Activated naive CD8-positive, alpha-beta T cell treated with anti-CD3 and anti-CD28 coated beads, Interleukin-2, amount 10 ng/mL, durations not matched to agents 7 days and 5 days (primary cell): ENCODE measurements at regions not wholly inside any gene's neighbourhood (a gene's known extent, or its start where the extent isn't known, plus 50 kb on each side); places are given as distances from the start of the nearest gene placed in this dataset.

Experiments used
- ATAC-seq: fragments of 150-1000 bp; cut with Tn5 transposase; one replicate; pipeline ENCODE4 v1.10.0; 2021; ENCODE audit warnings: low read depth, moderate library complexity
- POLR2A ChIA-PET: fragments of 350-600 bp; sonication (Branson Sonifier 250); formaldehyde crosslinking; loops from one replicate; lab custom pipeline; 2021; ENCODE audit warnings: antibody characterized with exemption; lab: Charles Lee
- DNase-seq: peaks from one replicate; pipeline ENCODE4 v3.0.0; 2021
- H3K27ac Mint-ChIP-seq: one replicate; pipeline ENCODE4 v1.8.0; 2022; ENCODE audit warnings: mild to moderate bottlenecking, mixed read lengths
- H3K27me3 Mint-ChIP-seq: one replicate; pipeline ENCODE4 v1.8.0; 2022; ENCODE audit warnings: mild to moderate bottlenecking, moderate library complexity, mixed read lengths
- H3K36me3 Mint-ChIP-seq: one replicate; pipeline ENCODE4 v1.8.0; 2021; ENCODE audit warnings: mild to moderate bottlenecking, mixed read lengths
- H3K4me1 Mint-ChIP-seq: one replicate; pipeline ENCODE4 v1.8.0; 2021; ENCODE audit warnings: mixed read lengths
- H3K4me3 Mint-ChIP-seq: one replicate; pipeline ENCODE4 v1.8.0; 2022; ENCODE audit warnings: mild to moderate bottlenecking, moderate library complexity, mixed read lengths
- H3K9me3 Mint-ChIP-seq: one replicate; pipeline ENCODE4 v1.8.0; 2021; ENCODE audit warnings: mixed read lengths

DNA sequence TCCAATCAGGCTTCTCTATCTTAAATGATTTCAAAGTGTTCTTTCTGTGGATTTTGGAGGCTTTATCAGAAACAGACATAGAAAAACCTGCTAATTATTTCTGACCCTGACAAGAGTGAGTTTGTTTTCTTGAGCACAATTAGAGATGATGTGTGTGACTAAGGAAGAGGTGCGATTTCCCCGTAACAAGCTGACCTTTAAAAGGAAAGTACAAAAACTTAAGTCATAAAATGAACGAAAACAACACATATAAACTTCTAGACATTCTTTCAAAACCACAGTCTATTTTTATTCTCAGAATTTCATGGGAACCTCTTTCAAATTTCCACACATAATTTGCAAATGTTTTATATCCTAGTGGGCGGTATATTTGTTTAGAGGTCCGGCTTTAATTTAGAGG lies 604.8 kb downstream of the CPS1 start:
- H3K27ac Mint-ChIP-seq: no peak overlapping the region
- ATAC-seq: no peak
- no peaks in the 10 kb centered on the region for H3K4me1 Mint-ChIP-seq
- H3K36me3 Mint-ChIP-seq: no peaks in the 10 kb centered on the region
- no peaks in the 10 kb centered on the region for H3K9me3 Mint-ChIP-seq
- DNase-seq: no peak
- H3K27me3 Mint-ChIP-seq: no peaks in the 10 kb centered on the region
- POLR2A ChIA-PET: no interaction called here
- H3K4me3 Mint-ChIP-seq: no peak overlapping the region

DNA sequence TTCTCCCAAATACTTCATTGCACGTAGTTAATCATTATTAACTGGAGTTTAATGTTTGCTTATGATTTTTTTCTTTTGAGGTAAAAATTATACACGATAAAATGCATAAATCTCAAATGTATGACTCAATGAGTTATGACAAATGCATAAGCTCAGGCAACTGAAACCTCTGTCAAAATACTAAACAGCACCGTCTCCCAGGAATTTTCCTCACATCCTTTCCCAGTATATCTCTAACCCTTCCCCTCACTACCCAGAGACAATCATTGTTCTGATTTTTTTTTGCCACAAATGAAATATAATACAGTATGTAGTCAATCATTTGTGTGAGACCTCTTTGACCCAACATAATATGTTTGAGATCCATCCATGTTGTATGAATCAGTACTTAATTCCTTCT lies 606.5 kb downstream of the CPS1 start:
- Mint-ChIP-seq H3K36me3 (no peaks in the 10 kb centered on the region), H3K27me3 (no peaks in the 10 kb centered on the region), H3K4me1 (no peaks in the 10 kb centered on the region), H3K4me3 (no peak overlapping the region), H3K9me3 (no peaks in the 10 kb centered on the region), H3K27ac (no peak overlapping the region)
- ATAC-seq: no peak
- no peak for DNase-seq
- POLR2A ChIA-PET: no interaction called here

DNA sequence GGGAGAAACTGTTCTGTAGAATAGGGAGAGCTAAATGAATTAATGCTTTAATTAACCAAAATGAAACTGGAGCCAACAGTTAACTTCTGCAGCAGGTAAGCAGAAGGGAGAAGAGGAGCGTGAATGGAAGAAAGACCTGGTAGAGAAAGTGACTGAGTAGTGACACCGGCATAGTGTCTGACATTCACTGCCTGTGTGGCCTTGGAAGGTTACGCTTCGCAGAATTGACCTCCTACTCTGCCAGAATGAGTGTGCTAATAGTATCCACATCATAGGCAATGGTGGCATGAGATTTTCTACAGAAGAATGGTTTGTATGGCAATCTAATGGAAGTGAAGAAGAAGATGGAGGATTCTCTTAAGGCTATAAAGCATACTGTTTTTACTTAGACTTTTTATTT lies 614.4 kb downstream of the CPS1 start:
- H3K4me3 Mint-ChIP-seq: no peak overlapping the region
- no peaks in the 10 kb centered on the region for H3K36me3 Mint-ChIP-seq
- no peaks in the 10 kb centered on the region for H3K4me1 Mint-ChIP-seq
- no peak overlapping the region for H3K27ac Mint-ChIP-seq
- POLR2A ChIA-PET: no interaction called here
- no peak for DNase-seq
- no peaks in the 10 kb centered on the region for H3K27me3 Mint-ChIP-seq
- no peaks in the 10 kb centered on the region for H3K9me3 Mint-ChIP-seq
- ATAC-seq: no peak

DNA sequence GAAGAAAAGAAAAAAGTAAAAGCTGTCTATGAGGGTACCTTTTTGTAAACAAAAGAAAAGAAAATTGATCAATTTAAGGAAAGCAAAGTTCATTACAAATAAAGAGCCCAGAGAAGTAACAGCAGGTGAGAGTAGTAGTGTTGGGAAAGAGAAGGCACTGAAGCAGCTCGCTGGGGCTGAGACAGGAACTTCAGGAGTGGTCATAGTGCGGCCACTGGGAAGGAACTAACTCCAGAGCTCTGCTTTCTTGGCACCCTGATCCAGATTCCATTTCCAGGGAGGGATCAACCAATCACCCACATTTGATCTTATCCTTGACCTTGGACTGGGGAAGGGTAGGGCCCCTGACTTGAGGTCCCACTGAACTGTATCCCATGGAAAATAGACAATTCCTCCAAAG lies 617.6 kb downstream of the CPS1 start:
- Mint-ChIP-seq H3K4me3 (no peak overlapping the region), H3K4me1 (no peaks in the 10 kb centered on the region), H3K27ac (no peak overlapping the region), H3K36me3 (no peaks in the 10 kb centered on the region), H3K27me3 (no peaks in the 10 kb centered on the region), H3K9me3 (no peaks in the 10 kb centered on the region)
- ATAC-seq (no peak), DNase-seq (no peak)
- POLR2A ChIA-PET: no interaction called here

DNA sequence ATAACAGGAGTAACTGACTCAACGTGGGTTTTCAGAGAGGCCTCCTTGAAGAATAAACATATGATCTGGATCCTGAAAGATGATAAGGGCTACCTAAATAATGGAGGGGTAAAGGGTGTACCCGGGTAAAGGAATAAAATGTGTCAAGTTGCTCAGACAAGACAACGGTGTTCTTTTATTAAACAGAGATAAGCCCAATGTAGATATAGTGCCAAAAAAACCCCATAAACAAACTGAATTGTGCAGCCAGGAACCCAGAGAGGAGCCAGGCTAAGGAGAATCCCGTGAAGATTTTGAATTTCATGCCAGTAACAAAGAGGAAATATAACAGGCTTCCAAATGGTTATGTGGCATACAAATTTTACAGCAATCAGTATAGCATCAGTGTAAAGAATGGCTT lies 618.2 kb downstream of the CPS1 start:
- Mint-ChIP-seq H3K27me3 (no peaks in the 10 kb centered on the region), H3K36me3 (no peaks in the 10 kb centered on the region), H3K4me1 (no peaks in the 10 kb centered on the region), H3K27ac (no peak overlapping the region), H3K4me3 (no peak overlapping the region), H3K9me3 (no peaks in the 10 kb centered on the region)
- DNase-seq (no peak), ATAC-seq (no peak)
- POLR2A ChIA-PET: no interaction called here

DNA sequence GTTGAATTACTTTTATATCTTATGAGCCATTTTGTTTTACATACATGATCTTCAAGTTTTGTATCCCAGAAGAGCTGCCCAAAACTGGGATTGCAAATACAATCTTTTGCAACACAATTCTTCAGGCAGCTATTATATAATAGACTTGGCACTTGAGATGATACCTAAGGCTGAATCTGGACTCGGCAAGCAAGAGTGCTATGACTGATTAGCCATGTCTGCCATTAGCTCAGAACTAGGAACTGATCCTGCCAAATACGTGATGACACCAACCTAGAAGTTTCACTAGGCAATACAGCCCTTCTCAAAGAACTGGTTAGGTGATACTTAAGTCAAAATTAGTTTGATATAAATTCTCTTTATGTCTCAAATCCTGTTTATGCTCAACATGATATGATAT lies 619.6 kb downstream of the CPS1 start:
- H3K27ac Mint-ChIP-seq: no peak overlapping the region
- no peaks in the 10 kb centered on the region for H3K36me3 Mint-ChIP-seq
- POLR2A ChIA-PET: no interaction called here
- ATAC-seq (no peak), DNase-seq (no peak)
- H3K9me3 Mint-ChIP-seq: no peaks in the 10 kb centered on the region
- H3K4me3 Mint-ChIP-seq: no peak overlapping the region
- no peaks in the 10 kb centered on the region for H3K4me1 Mint-ChIP-seq
- H3K27me3 Mint-ChIP-seq: no peaks in the 10 kb centered on the region

DNA sequence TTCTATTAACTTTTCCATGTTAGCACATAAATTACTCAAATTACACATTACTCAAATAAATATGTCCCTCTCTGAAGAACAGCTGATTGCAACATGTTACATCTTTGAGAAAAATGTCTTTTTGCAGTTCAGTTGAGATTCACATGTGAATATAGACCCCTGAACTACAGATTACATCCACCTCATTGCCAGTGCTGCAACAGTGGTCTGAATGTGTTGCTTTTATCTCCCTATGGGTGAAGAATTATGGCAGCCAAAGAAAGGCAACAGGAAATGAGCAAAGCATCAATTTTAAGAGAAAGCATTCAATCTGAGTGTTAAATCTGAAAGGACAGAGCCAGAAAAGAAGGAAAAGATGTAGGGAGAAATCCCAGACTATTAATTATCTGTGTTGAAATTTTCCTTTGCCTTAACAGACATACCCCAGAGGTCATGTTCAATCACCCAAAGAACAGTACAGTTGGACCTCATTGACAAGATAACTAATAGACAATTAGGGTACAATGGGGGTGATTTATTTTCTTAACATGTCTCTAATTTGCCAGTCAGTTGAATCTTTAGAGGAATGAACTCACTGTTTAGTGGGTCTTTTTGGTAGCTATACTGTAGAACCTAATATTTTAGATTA lies 620.2 kb downstream of the CPS1 start:
- no peak for DNase-seq
- no peaks in the 10 kb centered on the region for H3K27me3 Mint-ChIP-seq
- H3K36me3 Mint-ChIP-seq: no peaks in the 10 kb centered on the region
- no peaks in the 10 kb centered on the region for H3K9me3 Mint-ChIP-seq
- H3K27ac Mint-ChIP-seq: no peak overlapping the region
- ATAC-seq: no peak
- POLR2A ChIA-PET: no interaction called here
- H3K4me1 Mint-ChIP-seq: no peaks in the 10 kb centered on the region
- no peak overlapping the region for H3K4me3 Mint-ChIP-seq

DNA sequence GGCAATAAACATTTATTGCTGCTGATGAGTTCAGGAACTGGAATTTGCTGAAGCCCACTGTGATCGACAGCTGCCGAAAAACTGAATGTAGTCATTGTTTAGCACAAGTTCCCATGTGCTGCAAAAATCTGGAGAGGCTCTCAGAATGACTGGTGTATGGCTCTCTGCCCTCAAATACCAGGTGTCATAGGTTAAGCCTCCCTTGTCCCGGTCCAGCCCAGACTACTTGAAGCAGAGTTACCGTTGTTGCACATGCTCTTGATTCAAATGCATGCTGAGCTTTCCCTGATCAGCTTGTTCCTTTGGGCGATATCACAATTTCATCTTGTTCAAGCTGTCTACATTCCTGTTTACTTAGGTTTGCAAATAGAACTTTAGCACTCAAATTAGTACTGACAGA lies 625.2 kb downstream of the CPS1 start:
- POLR2A ChIA-PET: no interaction called here
- DNase-seq (no peak), ATAC-seq (no peak)
- Mint-ChIP-seq H3K27me3 (no peaks in the 10 kb centered on the region), H3K4me3 (no peak overlapping the region), H3K36me3 (no peaks in the 10 kb centered on the region), H3K27ac (no peak overlapping the region), H3K9me3 (no peaks in the 10 kb centered on the region), H3K4me1 (no peaks in the 10 kb centered on the region)

DNA sequence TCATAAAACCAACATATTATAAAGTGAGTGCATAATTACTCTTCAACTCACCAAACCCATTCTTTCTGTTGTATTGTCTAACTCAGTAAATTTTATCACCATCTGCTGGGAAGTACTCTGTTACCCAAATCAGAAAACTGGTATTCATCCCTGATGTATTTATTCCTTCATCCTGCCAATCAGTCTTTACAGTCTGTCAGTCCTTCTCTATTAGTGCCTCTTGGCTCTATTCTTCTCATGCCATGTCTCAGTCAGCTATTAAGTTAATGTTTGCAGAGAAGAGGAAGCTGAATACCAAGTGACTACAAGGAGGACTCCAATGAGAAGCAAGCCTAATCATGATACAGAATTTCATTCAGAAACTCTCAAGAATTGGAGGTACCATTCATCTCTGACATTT lies 631.2 kb downstream of the CPS1 start:
- Mint-ChIP-seq H3K9me3 (no peaks in the 10 kb centered on the region), H3K4me3 (no peak overlapping the region), H3K4me1 (no peaks in the 10 kb centered on the region), H3K36me3 (no peaks in the 10 kb centered on the region), H3K27ac (no peak overlapping the region), H3K27me3 (no peaks in the 10 kb centered on the region)
- ATAC-seq (no peak), DNase-seq (no peak)
- POLR2A ChIA-PET: no interaction called here

DNA sequence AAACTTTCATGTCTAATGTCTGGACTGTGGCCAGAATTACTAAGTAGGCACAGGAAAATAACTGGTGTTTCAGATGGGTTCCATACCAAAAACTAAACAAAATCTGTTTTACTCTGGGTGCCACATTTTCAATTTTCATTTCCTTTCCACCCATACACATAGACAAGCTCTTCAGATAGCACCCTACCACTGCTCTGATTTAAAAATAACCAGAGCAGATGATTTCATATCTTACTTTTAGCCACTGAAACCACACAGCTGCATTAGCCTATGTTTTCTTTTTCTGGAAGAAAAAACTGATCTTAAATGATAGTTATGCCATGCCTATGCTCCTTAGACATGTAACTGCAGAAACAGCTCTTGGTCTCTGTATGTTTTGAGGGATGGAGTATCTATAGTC lies 647.6 kb downstream of the CPS1 start:
- Mint-ChIP-seq H3K27ac (no peak overlapping the region), H3K4me1 (no peaks in the 10 kb centered on the region), H3K36me3 (no peaks in the 10 kb centered on the region), H3K27me3 (no peaks in the 10 kb centered on the region), H3K9me3 (no peaks in the 10 kb centered on the region), H3K4me3 (no peak overlapping the region)
- POLR2A ChIA-PET: no interaction called here
- DNase-seq (no peak), ATAC-seq (no peak)

DNA sequence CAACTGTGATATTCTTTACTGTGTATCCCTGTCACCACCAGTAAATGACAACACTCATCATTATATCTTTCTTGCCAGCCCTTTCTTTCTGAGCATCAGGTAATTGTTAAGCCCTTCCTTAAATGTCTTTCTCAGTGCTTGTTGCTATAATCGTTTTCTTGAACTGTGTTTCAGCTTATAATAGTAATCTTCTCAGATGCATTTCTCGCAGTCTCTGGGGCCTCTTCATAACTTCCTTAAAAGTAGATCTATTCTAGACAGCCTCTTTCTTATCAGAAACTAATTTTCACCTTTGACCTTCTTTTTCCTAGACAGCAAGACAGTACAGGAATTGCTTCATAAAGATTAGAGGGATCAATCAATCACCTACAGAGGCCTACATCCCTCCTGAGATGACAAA lies 648.1 kb downstream of the CPS1 start:
- ATAC-seq: no peak
- POLR2A ChIA-PET: no interaction called here
- DNase-seq: no peak
- Mint-ChIP-seq H3K4me1 (no peaks in the 10 kb centered on the region), H3K27me3 (no peaks in the 10 kb centered on the region), H3K4me3 (no peak overlapping the region), H3K36me3 (no peaks in the 10 kb centered on the region), H3K27ac (no peak overlapping the region), H3K9me3 (no peaks in the 10 kb centered on the region)

DNA sequence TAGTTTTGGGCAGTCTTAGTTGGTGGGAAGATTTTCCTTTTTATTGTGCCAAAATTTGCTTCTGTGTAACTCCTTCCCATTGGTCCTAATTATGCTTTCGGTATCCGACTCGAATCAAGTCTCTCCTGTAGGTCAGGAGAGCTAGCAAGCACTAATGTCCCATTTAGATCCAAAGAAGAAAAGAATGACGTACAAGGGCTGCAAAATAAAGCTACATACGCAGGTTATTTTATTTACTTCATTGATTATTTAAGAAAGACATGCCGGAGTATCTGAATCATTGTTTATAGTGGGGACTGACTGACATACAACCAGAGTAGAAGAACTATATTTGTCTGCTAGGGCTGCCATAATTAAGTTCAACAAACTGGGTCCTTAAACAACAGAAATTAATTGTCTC lies 648.5 kb downstream of the CPS1 start:
- no peak overlapping the region for H3K27ac Mint-ChIP-seq
- H3K27me3 Mint-ChIP-seq: no peaks in the 10 kb centered on the region
- H3K4me1 Mint-ChIP-seq: no peaks in the 10 kb centered on the region
- no peaks in the 10 kb centered on the region for H3K9me3 Mint-ChIP-seq
- no peak overlapping the region for H3K4me3 Mint-ChIP-seq
- DNase-seq (no peak), ATAC-seq (no peak)
- H3K36me3 Mint-ChIP-seq: no peaks in the 10 kb centered on the region
- POLR2A ChIA-PET: no interaction called here

DNA sequence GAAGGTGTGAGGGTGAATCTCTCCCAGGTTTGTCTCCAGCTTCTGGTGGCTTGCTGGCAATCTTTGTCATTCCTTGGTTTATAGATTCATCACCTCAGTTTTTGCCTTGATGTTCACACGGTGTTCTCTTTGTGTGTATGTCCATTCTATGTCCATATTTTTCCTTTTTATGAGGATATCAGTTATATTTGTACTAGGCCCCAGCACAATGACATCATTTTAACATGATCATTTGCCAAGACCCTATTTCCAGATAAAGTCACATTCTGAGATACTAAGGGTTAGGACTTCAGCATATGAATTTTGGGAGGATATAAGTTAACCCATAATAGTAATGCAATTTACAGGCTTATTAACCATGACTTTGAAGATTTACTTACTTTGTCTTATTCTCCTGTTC lies 649.0 kb downstream of the CPS1 start:
- DNase-seq: no peak
- Mint-ChIP-seq H3K4me3 (no peak overlapping the region), H3K36me3 (no peaks in the 10 kb centered on the region), H3K27me3 (no peaks in the 10 kb centered on the region), H3K4me1 (no peaks in the 10 kb centered on the region), H3K27ac (no peak overlapping the region), H3K9me3 (no peaks in the 10 kb centered on the region)
- ATAC-seq: no peak
- POLR2A ChIA-PET: no interaction called here

DNA sequence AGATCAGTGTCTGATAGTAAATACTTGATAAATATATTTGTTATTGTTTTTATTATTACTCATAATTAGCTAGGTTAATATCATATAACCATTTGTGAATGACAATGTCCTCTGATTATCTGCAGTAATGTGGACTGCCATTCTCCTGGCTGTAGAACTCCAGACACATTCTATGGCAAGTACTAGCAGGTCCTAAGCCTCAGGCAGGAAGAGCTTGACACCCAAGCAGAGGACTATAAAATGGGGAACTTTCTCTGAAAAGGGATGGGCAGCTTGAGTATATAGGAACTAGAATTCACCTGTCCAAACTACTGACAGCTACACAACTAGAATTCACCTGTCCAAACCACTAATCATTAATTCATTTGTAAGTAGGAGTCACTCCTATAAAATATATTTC lies 649.4 kb downstream of the CPS1 start:
- H3K4me3 Mint-ChIP-seq: no peak overlapping the region
- H3K27ac Mint-ChIP-seq: no peak overlapping the region
- H3K9me3 Mint-ChIP-seq: no peaks in the 10 kb centered on the region
- DNase-seq: no peak
- H3K36me3 Mint-ChIP-seq: no peaks in the 10 kb centered on the region
- POLR2A ChIA-PET: no interaction called here
- ATAC-seq: no peak
- no peaks in the 10 kb centered on the region for H3K27me3 Mint-ChIP-seq
- H3K4me1 Mint-ChIP-seq: no peaks in the 10 kb centered on the region

DNA sequence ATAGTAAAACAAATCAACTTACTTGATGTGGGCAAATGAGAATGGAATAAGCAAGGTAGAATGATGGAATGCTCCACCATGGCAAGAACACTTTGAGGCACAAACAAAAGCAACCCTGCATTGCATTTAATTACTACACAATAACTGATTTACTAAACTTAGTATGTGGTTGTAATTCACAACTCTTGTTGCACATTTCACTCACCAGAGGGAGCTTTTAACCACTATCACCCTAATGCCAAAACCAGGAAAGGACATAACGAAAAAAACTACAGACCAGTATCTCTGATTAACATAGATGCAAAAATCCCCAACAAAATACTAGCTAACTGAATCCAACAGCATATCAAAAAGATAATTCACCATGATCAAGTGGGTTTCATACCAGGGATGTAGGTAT lies 659.8 kb downstream of the CPS1 start:
- Mint-ChIP-seq H3K27me3 (no peaks in the 10 kb centered on the region), H3K27ac (no peak overlapping the region), H3K36me3 (no peaks in the 10 kb centered on the region), H3K9me3 (peaks cover 4% of the 10 kb centered on the region), H3K4me3 (no peak overlapping the region), H3K4me1 (no peaks in the 10 kb centered on the region)
- DNase-seq (no peak), ATAC-seq (no peak)
- POLR2A ChIA-PET: no interaction called here
